ENCODE measurements at regions not wholly inside any gene's neighbourhood (a gene's known extent, or its start where the extent isn't known, plus 50 kb on each side); places are given as distances from the start of the nearest gene placed in this dataset.

GRCh38 chr12:92076101-92076500 lies 69.5 kb downstream of the BTG1 start:
- H3K4me1 ChIP-seq (ENCODE audit: control insufficient read depth, insufficient read depth, low read length) = peaks cover 16% of the 10 kb centered on the region
- POLR2A ChIA-PET = interaction anchor here (0.7 kb wide), 1 partner anchor 9 kb away, joined by 3 read pairs; no protein-coding TSS in a partner anchor
- no peak overlapping the region for H3K27ac ChIP-seq (ENCODE audit: low read length)
- H3K36me3 ChIP-seq (ENCODE audit: control insufficient read depth, insufficient read depth, low read length) = no peaks in the 10 kb centered on the region
- TF ChIP-seq SIN3A (IDR thresholded peaks at IDR 0.05; ENCODE audit: borderline replicate concordance, insufficient read depth, low read depth, low read length) (no peak), POLR2AphosphoS5 (IDR thresholded peaks at IDR 0.05; ENCODE audit: low read depth, low read length) (no peak), CTCF (IDR thresholded peaks at IDR 0.05) (no peak), TCF7L2 (IDR thresholded peaks at IDR 0.05; ENCODE audit: low read depth, low read length) (no peak)
- no peaks in the 10 kb centered on the region; the same call in 1 of the 2 replicates for H3K9me3 ChIP-seq (ENCODE audit: control insufficient read depth, insufficient read depth, low read depth, low read length)
- no peak for ATAC-seq
- no TSS peak for BruUV-seq (replicated peaks)
- intact Hi-C loops (cut with micrococcal nuclease; ENCODE audit: unreplicated experiment) = no loop called here
- in situ Hi-C loops (cut with HindIII; ENCODE audit: low pct_unique_long_range_greater_than_20kb, low sequenced_read_pairs) = no loop called here
- CTCF ChIA-PET = no interaction called here
- H3K4me3 ChIP-seq (ENCODE audit: low read depth in 2 of 2, low read length in 2 of 2) = no peak overlapping the region
- no peaks in the 10 kb centered on the region for H3K27me3 ChIP-seq (ENCODE audit: control insufficient read depth, insufficient read depth, low read length)
- DNase-seq (ENCODE audit: low read depth, low spot score) = no peak

GRCh38 chr12:92075425-92075914 lies 70.2 kb downstream of the BTG1 start:
- H3K27ac ChIP-seq (ENCODE audit: low read length) = no peak overlapping the region
- no TSS peak for BruUV-seq (replicated peaks)
- CTCF ChIA-PET = no interaction called here
- H3K27me3 ChIP-seq (ENCODE audit: control insufficient read depth, insufficient read depth, low read length) = no peaks in the 10 kb centered on the region
- DNase-seq (ENCODE audit: low read depth, low spot score) = no peak
- H3K4me3 ChIP-seq (ENCODE audit: low read depth in 2 of 2, low read length in 2 of 2) = no peak overlapping the region
- ATAC-seq = no peak
- H3K4me1 ChIP-seq (ENCODE audit: control insufficient read depth, insufficient read depth, low read length) = peaks cover 12% of the 10 kb centered on the region
- no peaks in the 10 kb centered on the region; the same call in 1 of the 2 replicates for H3K9me3 ChIP-seq (ENCODE audit: control insufficient read depth, insufficient read depth, low read depth, low read length)
- intact Hi-C loops (cut with micrococcal nuclease; ENCODE audit: unreplicated experiment) = no loop called here
- TF ChIP-seq CTCF (IDR thresholded peaks at IDR 0.05) (no peak), TCF7L2 (IDR thresholded peaks at IDR 0.05; ENCODE audit: low read depth, low read length) (no peak), SIN3A (IDR thresholded peaks at IDR 0.05; ENCODE audit: borderline replicate concordance, insufficient read depth, low read depth, low read length) (no peak), POLR2AphosphoS5 (IDR thresholded peaks at IDR 0.05; ENCODE audit: low read depth, low read length) (no peak), REST (IDR thresholded peaks at IDR 0.05; ENCODE audit: insufficient read depth in 1 of 2, low read depth in 2 of 2, low read length in 1 of 2) (no peak)
- POLR2A ChIA-PET = interaction anchor here (0.7 kb wide), 1 partner anchor 10 kb away, joined by 3 read pairs; no protein-coding TSS in a partner anchor
- in situ Hi-C loops (cut with HindIII; ENCODE audit: low pct_unique_long_range_greater_than_20kb, low sequenced_read_pairs) = no loop called here
- no peaks in the 10 kb centered on the region for H3K36me3 ChIP-seq (ENCODE audit: control insufficient read depth, insufficient read depth, low read length)
